ENCODE measurements at regions not wholly inside any gene's neighbourhood (a gene's known extent, or its start where the extent isn't known, plus 50 kb on each side); places are given as distances from the start of the nearest gene placed in this dataset.

DNA sequence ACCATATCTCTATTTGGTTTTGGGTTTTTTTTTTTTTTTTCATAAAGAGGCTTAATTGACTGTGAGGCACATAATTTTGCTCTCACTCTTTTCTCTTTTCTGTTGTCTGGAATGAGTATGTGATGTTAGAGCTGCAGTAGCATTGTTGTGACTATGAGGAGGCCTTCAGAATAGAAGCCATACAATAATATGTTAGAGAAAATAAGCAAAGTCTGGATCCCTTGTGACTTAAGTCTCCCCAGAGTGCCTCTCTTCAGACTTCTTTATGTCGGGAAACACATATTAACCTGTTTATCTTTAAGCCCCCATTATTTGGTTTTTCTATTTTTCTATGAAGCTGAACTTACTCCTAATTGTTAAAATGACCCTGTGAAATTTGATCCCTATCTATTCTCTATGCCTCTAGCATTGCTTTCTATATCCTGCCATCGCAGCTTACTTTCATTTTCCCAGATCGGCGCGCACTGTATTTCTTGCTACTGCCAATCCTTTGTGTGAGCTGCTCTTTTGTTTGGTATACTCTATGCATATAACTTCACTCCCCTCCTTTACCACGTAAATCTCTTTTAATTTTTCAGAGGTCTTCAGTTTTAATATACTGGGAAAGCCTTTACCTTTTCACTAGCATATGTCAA, 372.5 kb upstream of the KCNN2 start:
- no peak for TF ChIP-seq POLR2A (IDR thresholded peaks at IDR 0.05)
- TF ChIP-seq, protein P1, sequence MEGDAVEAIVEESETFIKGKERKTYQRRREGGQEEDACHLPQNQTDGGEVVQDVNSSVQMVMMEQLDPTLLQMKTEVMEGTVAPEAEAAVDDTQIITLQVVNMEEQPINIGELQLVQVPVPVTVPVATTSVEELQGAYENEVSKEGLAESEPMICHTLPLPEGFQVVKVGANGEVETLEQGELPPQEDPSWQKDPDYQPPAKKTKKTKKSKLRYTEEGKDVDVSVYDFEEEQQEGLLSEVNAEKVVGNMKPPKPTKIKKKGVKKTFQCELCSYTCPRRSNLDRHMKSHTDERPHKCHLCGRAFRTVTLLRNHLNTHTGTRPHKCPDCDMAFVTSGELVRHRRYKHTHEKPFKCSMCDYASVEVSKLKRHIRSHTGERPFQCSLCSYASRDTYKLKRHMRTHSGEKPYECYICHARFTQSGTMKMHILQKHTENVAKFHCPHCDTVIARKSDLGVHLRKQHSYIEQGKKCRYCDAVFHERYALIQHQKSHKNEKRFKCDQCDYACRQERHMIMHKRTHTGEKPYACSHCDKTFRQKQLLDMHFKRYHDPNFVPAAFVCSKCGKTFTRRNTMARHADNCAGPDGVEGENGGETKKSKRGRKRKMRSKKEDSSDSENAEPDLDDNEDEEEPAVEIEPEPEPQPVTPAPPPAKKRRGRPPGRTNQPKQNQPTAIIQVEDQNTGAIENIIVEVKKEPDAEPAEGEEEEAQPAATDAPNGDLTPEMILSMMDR (IDR thresholded peaks at IDR 0.05), result no peak
- Histone ChIP-seq H3K4me3 (no peak overlapping the region), H3K4me1 (no peaks in the 10 kb centered on the region), H3K36me3 (ENCODE audit: low read depth, missing control alignments) (no peaks in the 10 kb centered on the region), H3K9me3 (no peaks in the 10 kb centered on the region), H3K27me3 (no peaks in the 10 kb centered on the region), H3K27ac (no peak overlapping the region)
- DNase-seq, result no peak
- intact Hi-C loops (cut with DNase I; ENCODE audit: low total_unique reads), result no loop called here
- 81 to 90% methylated on average over 6 of the region's 6 CpGs for WGBS, 2 donors

DNA sequence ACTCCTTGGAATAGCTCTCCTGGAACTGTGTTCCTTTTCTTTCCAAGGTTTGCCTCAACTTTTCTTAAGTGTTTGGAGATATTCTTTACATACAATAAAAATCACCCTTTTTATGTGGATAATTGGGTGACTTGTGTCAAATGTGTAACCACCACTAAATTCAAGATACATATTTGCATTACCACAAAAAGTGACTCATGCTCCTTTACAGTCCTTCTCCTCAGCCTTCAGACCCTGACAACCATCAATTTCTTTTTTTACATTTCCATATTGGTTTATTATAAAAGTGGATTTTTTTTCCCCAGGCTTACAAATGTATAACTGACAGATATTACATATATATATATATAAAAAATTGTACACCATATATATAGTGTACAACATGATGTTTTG, 372.0 kb upstream of the KCNN2 start:
- no peak overlapping the region for H3K27ac ChIP-seq
- H3K36me3 ChIP-seq (ENCODE audit: low read depth, missing control alignments), result no peaks in the 10 kb centered on the region
- DNase-seq, result no peak
- H3K27me3 ChIP-seq, result no peaks in the 10 kb centered on the region
- H3K4me1 ChIP-seq, result no peaks in the 10 kb centered on the region
- intact Hi-C loops (cut with DNase I; ENCODE audit: low total_unique reads), result no loop called here
- TF ChIP-seq, protein P1 (IDR thresholded peaks at IDR 0.05), result no peak
- TF ChIP-seq POLR2A (IDR thresholded peaks at IDR 0.05), result no peak
- H3K4me3 ChIP-seq, result no peak overlapping the region
- H3K9me3 ChIP-seq, result no peaks in the 10 kb centered on the region

DNA sequence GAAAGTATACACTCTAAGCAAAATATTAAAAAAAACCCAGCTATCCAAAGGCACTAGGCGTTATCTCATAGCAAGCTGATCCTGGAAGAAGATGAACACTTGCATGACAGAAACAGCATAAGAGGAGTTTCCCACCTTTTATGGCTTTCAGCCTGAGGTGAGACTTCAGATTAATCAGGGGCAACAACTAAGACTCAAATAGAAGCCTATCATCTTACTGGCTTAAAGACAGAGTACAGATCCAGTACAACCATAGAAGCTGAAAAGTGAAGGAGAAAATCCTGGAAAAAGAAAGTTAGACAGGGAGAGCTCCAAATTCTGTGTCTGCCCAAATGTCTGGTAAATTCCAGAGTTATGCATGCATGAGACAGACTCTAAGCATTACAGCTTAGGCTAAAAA, 360.8 kb upstream of the KCNN2 start:
- no peak overlapping the region for H3K4me3 ChIP-seq
- no peaks in the 10 kb centered on the region for H3K9me3 ChIP-seq
- DNase-seq, result no peak
- H3K27me3 ChIP-seq, result no peaks in the 10 kb centered on the region
- intact Hi-C loops (cut with DNase I; ENCODE audit: low total_unique reads), result no loop called here
- H3K4me1 ChIP-seq, result no peaks in the 10 kb centered on the region
- 64 to 68% methylated on average over 1 of the region's 1 CpG for whole genome bisulfite sequencing, 2 donors
- no peak overlapping the region for H3K27ac ChIP-seq
- TF ChIP-seq, protein P1 (IDR thresholded peaks at IDR 0.05), result no peak
- no peak for TF ChIP-seq POLR2A (IDR thresholded peaks at IDR 0.05)
- no peaks in the 10 kb centered on the region for H3K36me3 ChIP-seq (ENCODE audit: low read depth, missing control alignments)

DNA sequence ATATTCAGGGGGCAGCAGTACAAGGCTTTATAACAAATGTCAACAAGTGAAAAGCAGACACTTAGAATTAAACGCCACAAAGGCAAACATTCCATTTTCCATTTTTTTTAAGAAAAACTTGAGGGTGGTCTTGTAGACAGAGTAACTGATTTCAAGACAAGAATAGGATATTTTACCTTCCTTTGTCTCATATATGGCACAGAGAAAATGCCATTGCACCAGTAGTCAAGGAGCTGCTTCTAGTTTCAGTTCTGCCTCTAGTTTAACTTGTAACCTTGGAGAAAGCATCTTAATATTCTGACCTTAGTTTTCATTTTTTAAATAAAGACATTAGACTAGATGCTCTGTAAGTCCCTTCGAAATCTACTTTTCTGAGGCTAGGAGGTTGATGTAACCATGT, 355.3 kb upstream of the KCNN2 start:
- Histone ChIP-seq H3K4me1 (no peaks in the 10 kb centered on the region), H3K27ac (no peak overlapping the region), H3K27me3 (no peaks in the 10 kb centered on the region), H3K9me3 (no peaks in the 10 kb centered on the region), H3K4me3 (no peak overlapping the region), H3K36me3 (ENCODE audit: low read depth, missing control alignments) (no peaks in the 10 kb centered on the region)
- intact Hi-C loops (cut with DNase I; ENCODE audit: low total_unique reads), result no loop called here
- WGBS, 2 donors, result 84 to 87% methylated on average over 2 of the region's 2 CpGs
- TF ChIP-seq, protein P1 (IDR thresholded peaks at IDR 0.05), result no peak
- no peak for TF ChIP-seq POLR2A (IDR thresholded peaks at IDR 0.05)
- DNase-seq, result no peak

DNA sequence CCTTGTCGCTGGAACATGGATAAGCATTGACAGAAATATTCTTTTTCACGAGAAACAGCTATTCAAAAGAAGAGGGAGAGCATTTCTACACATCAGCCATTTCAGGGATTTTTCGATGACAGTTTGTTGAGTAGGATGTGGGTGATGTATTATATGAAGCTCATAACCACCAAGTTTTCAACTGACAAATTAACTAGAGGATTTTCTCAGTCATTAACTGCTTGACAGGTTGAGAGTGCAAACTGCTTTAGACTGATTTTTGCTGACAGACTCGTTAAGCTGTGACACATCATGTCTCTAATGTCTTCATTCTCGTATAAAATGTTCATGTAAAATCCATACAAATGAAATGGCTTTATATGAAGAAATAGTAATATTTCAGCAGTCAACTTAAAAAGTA, 354.2 kb upstream of the KCNN2 start:
- H3K27me3 ChIP-seq, result no peaks in the 10 kb centered on the region
- intact Hi-C loops (cut with DNase I; ENCODE audit: low total_unique reads), result no loop called here
- WGBS, 2 donors, result 81 to 83% methylated on average over 5 of the region's 5 CpGs
- DNase-seq, result no peak
- no peaks in the 10 kb centered on the region for H3K36me3 ChIP-seq (ENCODE audit: low read depth, missing control alignments)
- TF ChIP-seq POLR2A (IDR thresholded peaks at IDR 0.05), result no peak
- TF ChIP-seq, protein P1 (IDR thresholded peaks at IDR 0.05), result no peak
- no peak overlapping the region for H3K27ac ChIP-seq
- H3K4me1 ChIP-seq, result no peaks in the 10 kb centered on the region
- no peaks in the 10 kb centered on the region for H3K9me3 ChIP-seq
- no peak overlapping the region for H3K4me3 ChIP-seq
